ENCODE measurements at regions not wholly inside any gene's neighbourhood (a gene's known extent, or its start where the extent isn't known, plus 50 kb on each side); places are given as distances from the start of the nearest gene placed in this dataset.

GRCh38 chr11:44483919-44484610 lies 81.4 kb upstream of the CD82 start:
- H3K4me1 ChIP-seq: no peaks in the 10 kb centered on the region
- no peaks in the 10 kb centered on the region for H3K27me3 ChIP-seq
- H3K4me3 ChIP-seq: no peak overlapping the region
- no peak for TF ChIP-seq POLR2A (IDR thresholded peaks at IDR 0.05)
- TF ChIP-seq CTCF (IDR thresholded peaks at IDR 0.05): no peak
- no peak for TF ChIP-seq POLR2AphosphoS5 (IDR thresholded peaks at IDR 0.05)
- TF ChIP-seq EP300 (IDR thresholded peaks at IDR 0.05): no peak
- no peak overlapping the region for H3K27ac ChIP-seq
- no peak for DNase-seq (ENCODE audit: low spot score in 2 of 2)
- 61% methylated on average over 8 of the region's 10 CpGs for WGBS
- H3K9me3 ChIP-seq: no peaks in the 10 kb centered on the region
- H3K36me3 ChIP-seq: no peaks in the 10 kb centered on the region

GRCh38 chr11:44488165-44488965 lies 77.1 kb upstream of the CD82 start:
- DNase-seq (ENCODE audit: low spot score in 2 of 2): no peak
- H3K4me1 ChIP-seq: no peaks in the 10 kb centered on the region
- H3K4me3 ChIP-seq: no peak overlapping the region
- H3K27me3 ChIP-seq: no peaks in the 10 kb centered on the region
- no peaks in the 10 kb centered on the region for H3K9me3 ChIP-seq
- WGBS: 83% methylated on average over 5 of the region's 8 CpGs
- no peak overlapping the region for H3K27ac ChIP-seq
- no peaks in the 10 kb centered on the region for H3K36me3 ChIP-seq
- no peak for TF ChIP-seq POLR2AphosphoS5 (IDR thresholded peaks at IDR 0.05)
- no peak for TF ChIP-seq EP300 (IDR thresholded peaks at IDR 0.05)
- no peak for TF ChIP-seq POLR2A (IDR thresholded peaks at IDR 0.05)
- no peak for TF ChIP-seq CTCF (IDR thresholded peaks at IDR 0.05)

- no peaks in the 10 kb centered on the region for H3K9me3 ChIP-seq
- no peak for DNase-seq (ENCODE audit: low spot score in 2 of 2)
- no peaks in the 10 kb centered on the region for H3K4me1 ChIP-seq
- H3K27ac ChIP-seq: no peak overlapping the region
- no peak overlapping the region for H3K4me3 ChIP-seq
- H3K36me3 ChIP-seq: no peaks in the 10 kb centered on the region
- no peaks in the 10 kb centered on the region for H3K27me3 ChIP-seq
- TF ChIP-seq EP300 (IDR thresholded peaks at IDR 0.05) (no peak), POLR2A (IDR thresholded peaks at IDR 0.05) (no peak), POLR2AphosphoS5 (IDR thresholded peaks at IDR 0.05) (no peak)
Observed at GRCh38 chr11:44493383-44493782, 72.1 kb upstream of the CD82 start.

GRCh38 chr11:44493930-44494329 lies 71.5 kb upstream of the CD82 start:
- H3K27me3 ChIP-seq: no peaks in the 10 kb centered on the region
- no peak overlapping the region for H3K27ac ChIP-seq
- no peak overlapping the region for H3K4me3 ChIP-seq
- no peak for DNase-seq (ENCODE audit: low spot score in 2 of 2)
- H3K9me3 ChIP-seq: no peaks in the 10 kb centered on the region
- 75% methylated on average over 1 of the region's 1 CpG for WGBS
- no peaks in the 10 kb centered on the region for H3K36me3 ChIP-seq
- TF ChIP-seq CTCF (IDR thresholded peaks at IDR 0.05): no peak
- H3K4me1 ChIP-seq: no peaks in the 10 kb centered on the region

GRCh38 chr11:44494785-44495184 lies 70.7 kb upstream of the CD82 start:
- no peaks in the 10 kb centered on the region for H3K36me3 ChIP-seq
- 68% methylated on average over 2 of the region's 2 CpGs for WGBS

More at GRCh38 chr11:44494785-44495184, 70.7 kb upstream of the CD82 start:
- Histone ChIP-seq H3K4me1 (no peaks in the 10 kb centered on the region), H3K27me3 (no peaks in the 10 kb centered on the region), H3K9me3 (no peaks in the 10 kb centered on the region), H3K27ac (no peak overlapping the region), H3K4me3 (no peak overlapping the region)
- no peak for DNase-seq (ENCODE audit: low spot score in 2 of 2)
- TF ChIP-seq EP300 (IDR thresholded peaks at IDR 0.05) (no peak), POLR2AphosphoS5 (IDR thresholded peaks at IDR 0.05) (no peak), CTCF (IDR thresholded peaks at IDR 0.05) (no peak), POLR2A (IDR thresholded peaks at IDR 0.05) (no peak)

Measured in suprapubic skin (tissue), 4 donors.